ENCODE measurements at regions not wholly inside any gene's neighbourhood (a gene's known extent, or its start where the extent isn't known, plus 50 kb on each side); places are given as distances from the start of the nearest gene placed in this dataset.
A peak's percentile ranks its signal among the peaks of the same experiment; 100 is the strongest.

- no peak overlapping the region for H3K4me3 ChIP-seq
- WGBS, 4 donors: 72 to 76% (median 75%) methylated on average over 2 of the region's 2 CpGs
- no peak overlapping the region for H3K27ac ChIP-seq
- DNase-seq (no peak), ATAC-seq (no peak)
- intact Hi-C loops (cut with DNase I): no loop called here
- H3K4me1 ChIP-seq: no peaks in the 10 kb centered on the region
- TF ChIP-seq POLR2A (IDR thresholded peaks at IDR 0.05): no peak
- no peak for TF ChIP-seq CTCF (IDR thresholded peaks at IDR 0.05)
- H3K36me3 ChIP-seq: no peaks in the 10 kb centered on the region
- H3K27me3 ChIP-seq: no peaks in the 10 kb centered on the region
- H3K9me3 ChIP-seq: peaks cover 0 to 15% (median 2%) of the 10 kb centered on the region in 12 donors
Measured at GRCh38 chr6:156519940-156520339, 257.2 kb upstream of the ARID1B start.

GRCh38 chr6:156517088-156517487 lies 260.1 kb upstream of the ARID1B start:
- intact Hi-C loops (cut with DNase I): no loop called here
- Histone ChIP-seq H3K9me3 (peaks cover 0 to 15% (median 2%) of the 10 kb centered on the region in 12 donors), H3K4me3 (no peak overlapping the region), H3K27ac (no peak overlapping the region), H3K36me3 (no peaks in the 10 kb centered on the region), H3K4me1 (peaks cover 0 to 5% (median 0%) of the 10 kb centered on the region in 12 donors), H3K27me3 (no peaks in the 10 kb centered on the region)
- no peak for DNase-seq
- ATAC-seq: no peak
- 86 to 88% (median 87%) methylated on average over 6 of the region's 6 CpGs for WGBS, 4 donors
- no peak for TF ChIP-seq POLR2A (IDR thresholded peaks at IDR 0.05)
- TF ChIP-seq CTCF (IDR thresholded peaks at IDR 0.05): no peak

- DNase-seq (no peak), ATAC-seq (no peak)
- peaks cover 0 to 5% (median 0%) of the 10 kb centered on the region in 12 donors for H3K4me1 ChIP-seq
- 60 to 78% (median 68%) methylated on average over 4 of the region's 4 CpGs for WGBS, 4 donors
- TF ChIP-seq POLR2A (IDR thresholded peaks at IDR 0.05) (no peak), CTCF (IDR thresholded peaks at IDR 0.05) (no peak)
- intact Hi-C loops (cut with DNase I): no loop called here
- no peaks in the 10 kb centered on the region for H3K36me3 ChIP-seq
- no peak overlapping the region for H3K27ac ChIP-seq
- H3K27me3 ChIP-seq: no peaks in the 10 kb centered on the region
- H3K4me3 ChIP-seq: no peak overlapping the region
- H3K9me3 ChIP-seq: peaks cover 0 to 10% (median 2%) of the 10 kb centered on the region in 12 donors
Measured at GRCh38 chr6:156515242-156515641, 261.9 kb upstream of the ARID1B start.

GRCh38 chr6:156513504-156513903 lies 263.7 kb upstream of the ARID1B start:
- DNase-seq: no peak
- WGBS, 4 donors: 47 to 79% (median 56%) methylated on average over 2 of the region's 2 CpGs
- H3K27me3 ChIP-seq: no peaks in the 10 kb centered on the region
- H3K4me1 ChIP-seq: peaks cover 0 to 5% (median 0%) of the 10 kb centered on the region in 12 donors
- H3K27ac ChIP-seq: no peak overlapping the region
- no peaks in the 10 kb centered on the region for H3K36me3 ChIP-seq
- no peaks in the 10 kb centered on the region for H3K9me3 ChIP-seq
- peak in 2 of 4 donors; percentile 52 to 54 for ATAC-seq
- intact Hi-C loops (cut with DNase I): no loop called here
- H3K4me3 ChIP-seq: no peak overlapping the region
- no peak for TF ChIP-seq POLR2A (IDR thresholded peaks at IDR 0.05)
- no peak for TF ChIP-seq CTCF (IDR thresholded peaks at IDR 0.05)
